ACC112 (cell line): ENCODE measurements at regions not wholly inside any gene's neighbourhood (a gene's known extent, or its start where the extent isn't known, plus 50 kb on each side); places are given as distances from the start of the nearest gene placed in this dataset.
"Not testable (repeated sequence)": the region's sequence is repeated elsewhere in the genome, so short reads cannot be mapped to it uniquely, and the experiment has no call there.

Experiments
- H2AFZ ChIP-seq: fragments of 200-600 bp; sonication (generic); one replicate; pipeline ENCODE4 v1.6.0; 2017; ENCODE audit warnings: antibody characterized with exemption, low read length; ENCODE audit not compliant: unreplicated experiment
- H3K27ac ChIP-seq: fragments of 200-600 bp; sonication (generic); 2 replicates; pipeline ENCODE4 v1.5.1; 2014; ENCODE audit warnings: low read depth, mild to moderate bottlenecking, antibody characterized with exemption, low read length, moderate library complexity
- H3K27me3 ChIP-seq: fragments of 200-600 bp; sonication (generic); 2 replicates; pipeline ENCODE4 v1.6.1; 2014; ENCODE audit warnings: mild to moderate bottlenecking, antibody characterized with exemption, low read length, moderate library complexity, mixed read lengths; ENCODE audit not compliant: insufficient read depth
- H3K36me3 ChIP-seq: fragments of 200-600 bp; sonication (generic); 2 replicates; pipeline ENCODE4 v1.6.1; 2016; ENCODE audit warnings: mild to moderate bottlenecking, antibody characterized with exemption, low read length, moderate library complexity, mixed read lengths; ENCODE audit not compliant: insufficient read depth
- H3K4me1 ChIP-seq: fragments of 200-600 bp; sonication (generic); one replicate; pipeline ENCODE4 v1.6.1; 2016; ENCODE audit warnings: low read length, mixed read lengths; ENCODE audit not compliant: insufficient read depth, unreplicated experiment, control insufficient read depth
- H3K4me3 ChIP-seq: fragments of 200-600 bp; sonication (generic); 2 replicates; pipeline ENCODE4 v1.5.1; 2014; ENCODE audit warnings: mild to moderate bottlenecking, low read depth, low read length
- H3K79me2 ChIP-seq: fragments of 200-600 bp; sonication (generic); one replicate; pipeline ENCODE4 v1.6.0; 2016; ENCODE audit warnings: low read length; ENCODE audit not compliant: control insufficient read depth, unreplicated experiment, insufficient read depth

DNA sequence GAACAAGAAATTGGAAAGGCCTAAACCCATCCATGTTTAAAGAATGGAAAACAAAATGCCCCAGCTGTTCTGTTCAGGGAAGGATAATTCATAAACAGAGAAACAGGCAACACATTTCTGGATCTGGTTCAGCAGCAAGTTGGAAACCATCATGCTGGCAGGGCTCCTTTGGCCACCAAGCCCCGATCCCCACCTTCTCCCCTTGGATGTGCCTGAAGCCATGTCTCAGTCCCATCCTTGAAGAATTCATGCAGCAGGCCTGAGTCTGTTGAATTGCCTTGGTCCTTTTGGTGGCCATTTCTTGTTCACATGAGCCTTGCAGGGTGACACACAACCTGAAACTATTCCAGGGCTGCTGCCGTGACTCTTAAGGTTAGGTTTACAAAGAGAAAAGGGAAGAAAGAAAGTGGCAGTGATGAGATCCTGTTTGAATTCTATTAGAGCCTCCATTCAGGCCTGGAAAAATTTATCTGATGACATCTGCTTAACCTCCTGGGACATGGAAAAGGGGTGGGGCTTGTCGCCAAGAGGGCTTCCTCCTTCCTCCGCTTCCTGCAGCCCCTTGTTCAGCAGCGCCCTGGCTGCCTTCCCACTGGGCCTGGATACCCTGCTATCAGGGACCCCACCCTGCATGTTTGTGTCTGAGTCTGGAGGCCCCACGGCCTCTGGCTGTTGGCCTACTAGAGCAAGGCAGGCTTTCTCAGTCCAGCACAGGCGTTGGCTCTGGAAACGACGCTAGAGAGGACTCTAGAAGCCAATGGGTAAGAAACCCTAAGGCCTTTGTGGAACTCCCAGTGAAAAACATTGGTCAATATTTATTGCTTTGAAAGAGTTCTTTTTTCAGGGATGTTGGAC, 341.9 kb downstream of the C12orf75 start:
- Histone ChIP-seq H3K79me2 (no peaks in the 10 kb centered on the region), H3K4me1 (no peaks in the 10 kb centered on the region), H2AFZ (no peak overlapping the region), H3K4me3 (no peak overlapping the region), H3K36me3 (no peaks in the 10 kb centered on the region), H3K27me3 (no peaks in the 10 kb centered on the region), H3K27ac (no peak overlapping the region)

DNA sequence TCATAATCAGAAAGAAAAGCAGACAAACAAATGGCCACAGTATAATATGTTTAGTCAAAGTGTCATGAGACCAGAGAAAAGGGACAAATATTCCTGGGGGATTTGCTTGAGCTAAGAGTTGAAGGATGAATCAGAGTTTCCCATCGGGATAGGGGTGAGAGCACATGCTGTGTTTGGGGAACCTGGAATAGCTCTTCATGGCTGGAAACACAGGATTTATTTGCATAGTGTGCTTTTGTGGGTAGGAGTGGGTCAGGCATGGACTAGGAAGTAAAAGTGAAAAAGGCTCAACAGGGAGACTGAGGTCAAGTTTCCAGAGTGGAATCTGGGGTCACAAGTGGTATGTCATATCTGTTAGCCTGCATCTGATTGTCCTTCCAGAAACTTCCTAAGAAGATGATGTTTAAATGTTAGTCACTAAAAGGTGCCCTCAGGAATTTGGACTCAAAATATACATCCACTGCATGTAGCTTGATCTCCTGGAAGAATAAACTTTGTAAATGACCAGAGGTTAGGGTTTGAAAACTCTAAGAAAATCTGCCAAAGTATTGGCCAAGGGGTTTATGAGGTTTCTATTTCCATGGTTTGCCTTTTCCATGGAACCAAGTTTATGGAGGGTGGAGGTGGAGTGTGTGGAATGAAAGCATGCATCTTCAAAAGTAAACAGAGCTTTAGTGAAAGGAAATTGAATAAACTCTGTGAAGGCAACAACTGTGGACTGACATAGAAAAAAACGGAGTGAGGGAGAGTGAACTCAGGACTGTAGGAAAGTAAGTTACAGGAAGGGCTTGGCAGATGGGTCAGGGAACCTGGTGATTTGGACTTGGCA, 344.6 kb downstream of the C12orf75 start:
- H3K27ac ChIP-seq, result no peak overlapping the region
- H3K4me1 ChIP-seq, result no peaks in the 10 kb centered on the region
- no peak overlapping the region for H2AFZ ChIP-seq
- H3K79me2 ChIP-seq, result no peaks in the 10 kb centered on the region
- H3K4me3 ChIP-seq, result no peak overlapping the region
- H3K36me3 ChIP-seq, result no peaks in the 10 kb centered on the region
- no peaks in the 10 kb centered on the region for H3K27me3 ChIP-seq

DNA sequence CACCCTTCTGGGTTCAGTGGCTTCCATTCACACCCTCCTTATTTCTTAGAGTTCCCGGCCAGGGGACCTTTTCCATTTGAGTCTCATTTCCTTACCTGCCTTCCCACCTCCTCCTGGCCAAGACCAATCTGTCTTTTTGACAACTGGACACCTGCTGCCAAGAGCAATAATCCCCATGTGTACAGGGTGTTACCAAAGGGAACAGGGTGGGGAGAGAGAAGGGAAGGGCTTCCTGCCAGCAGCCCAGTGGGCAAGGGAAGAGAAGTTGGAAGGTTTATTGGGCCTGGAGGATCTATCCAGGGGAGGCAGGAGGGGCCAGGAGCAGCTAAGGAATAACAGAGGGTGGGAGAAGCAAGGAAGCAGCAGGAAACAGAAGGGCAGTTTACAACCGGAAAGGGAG, 346.2 kb downstream of the C12orf75 start:
- Histone ChIP-seq H3K79me2 (no peaks in the 10 kb centered on the region), H2AFZ (no peak overlapping the region), H3K4me1 (no peaks in the 10 kb centered on the region), H3K27ac (no peak overlapping the region), H3K4me3 (no peak overlapping the region), H3K27me3 (no peaks in the 10 kb centered on the region), H3K36me3 (no peaks in the 10 kb centered on the region)

- Histone ChIP-seq H3K27me3 (no peaks in the 10 kb centered on the region), H3K4me1 (no peaks in the 10 kb centered on the region), H2AFZ (no peak overlapping the region), H3K36me3 (no peaks in the 10 kb centered on the region), H3K79me2 (no peaks in the 10 kb centered on the region), H3K4me3 (no peak overlapping the region), H3K27ac (no peak overlapping the region)
Observed at GRCh38 chr12:105677672-105678071, 347.2 kb downstream of the C12orf75 start.

DNA sequence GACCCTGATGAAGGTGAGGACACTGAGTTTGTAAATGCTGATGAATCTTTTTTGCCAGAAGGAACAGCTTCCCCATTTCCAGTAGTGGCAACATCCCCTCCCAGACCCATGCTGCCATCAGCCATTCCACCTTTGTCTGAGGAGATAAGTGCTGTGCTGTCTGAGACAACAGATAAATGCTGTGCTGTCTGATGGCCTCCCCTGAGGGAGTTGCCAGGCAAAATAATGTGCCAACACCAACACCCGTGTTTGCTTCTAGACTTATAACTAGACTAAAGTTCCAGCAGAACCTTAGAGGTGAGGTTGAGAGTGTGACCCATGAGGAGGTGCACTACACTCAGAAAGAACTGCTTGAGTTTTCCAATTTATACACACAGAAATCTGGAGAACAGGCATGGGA, 349.5 kb downstream of the C12orf75 start:
- H3K79me2 ChIP-seq, result no peaks in the 10 kb centered on the region
- no peaks in the 10 kb centered on the region for H3K4me1 ChIP-seq
- no peak overlapping the region for H2AFZ ChIP-seq
- no peak overlapping the region for H3K4me3 ChIP-seq
- no peaks in the 10 kb centered on the region for H3K27me3 ChIP-seq
- no peaks in the 10 kb centered on the region for H3K36me3 ChIP-seq
- H3K27ac ChIP-seq, result no peak overlapping the region

- H3K36me3 ChIP-seq, result no peaks in the 10 kb centered on the region
- no peak overlapping the region for H3K27ac ChIP-seq
- 0 out of 2 replicates have a peak, but pooled peaks cover 3% of the 10 kb centered on the region for H3K27me3 ChIP-seq
- H3K4me3 ChIP-seq, result no peak overlapping the region
- no peaks in the 10 kb centered on the region for H3K4me1 ChIP-seq
- H3K79me2 ChIP-seq, result no peaks in the 10 kb centered on the region
- H2AFZ ChIP-seq, result no peak overlapping the region
Observed at GRCh38 chr12:105681341-105681740, 350.9 kb downstream of the C12orf75 start.

GRCh38 chr12:105682821-105683220, 352.3 kb downstream of the C12orf75 start:
- H3K27me3 ChIP-seq, H3K4me3 ChIP-seq, H3K79me2 ChIP-seq, H3K36me3 ChIP-seq, H2AFZ ChIP-seq, H3K27ac ChIP-seq, H3K4me1 ChIP-seq: not testable (repeated sequence)

DNA sequence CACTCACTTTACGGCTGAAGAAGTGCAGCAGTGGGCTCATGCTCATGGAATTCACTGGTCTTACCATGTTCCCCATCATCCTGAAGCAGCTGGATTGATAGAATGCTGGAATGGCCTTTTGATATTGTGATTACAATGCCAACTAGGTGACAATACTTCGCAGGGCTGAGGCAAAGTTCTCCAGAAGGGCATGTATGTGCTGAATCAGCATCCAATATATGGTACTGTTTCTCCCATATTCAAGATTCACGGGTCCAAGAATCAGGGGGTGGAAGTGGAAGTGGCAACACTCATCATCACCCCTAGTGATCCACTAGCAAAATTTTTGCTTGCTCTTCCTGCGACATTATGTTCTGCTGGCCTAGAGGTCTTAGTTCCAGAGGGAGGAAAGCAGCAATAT, 353.3 kb downstream of the C12orf75 start:
- H3K4me1 ChIP-seq, H2AFZ ChIP-seq, H3K27ac ChIP-seq, H3K79me2 ChIP-seq, H3K27me3 ChIP-seq, H3K36me3 ChIP-seq, H3K4me3 ChIP-seq: not testable (repeated sequence)

DNA sequence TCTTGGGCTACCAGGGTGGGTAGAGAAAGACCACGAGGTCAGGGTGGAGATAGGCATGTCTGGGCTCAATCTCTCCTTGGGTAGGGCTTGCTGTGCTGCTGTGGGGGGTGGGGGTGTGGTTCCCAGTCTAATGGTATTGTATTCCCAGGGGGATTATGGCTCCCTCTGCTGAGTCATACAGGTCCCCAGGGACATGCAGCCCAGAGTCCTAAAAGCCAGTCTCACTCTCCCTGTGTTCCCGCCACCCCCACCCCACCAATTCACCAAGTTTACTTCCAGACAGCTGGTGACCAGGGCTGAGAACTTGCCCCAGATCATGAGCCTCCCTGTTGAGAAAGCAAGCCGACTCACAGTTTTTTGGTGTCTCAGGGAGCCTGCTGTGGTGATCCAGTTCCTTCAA, 367.6 kb downstream of the C12orf75 start:
- 0 out of 2 replicates have a peak, but pooled peaks cover 3% of the 10 kb centered on the region for H3K27me3 ChIP-seq
- H2AFZ ChIP-seq, result no peak overlapping the region
- H3K79me2 ChIP-seq, result no peaks in the 10 kb centered on the region
- H3K4me1 ChIP-seq, result no peaks in the 10 kb centered on the region
- no peak overlapping the region for H3K27ac ChIP-seq
- H3K36me3 ChIP-seq, result no peaks in the 10 kb centered on the region
- H3K4me3 ChIP-seq, result no peak overlapping the region

DNA sequence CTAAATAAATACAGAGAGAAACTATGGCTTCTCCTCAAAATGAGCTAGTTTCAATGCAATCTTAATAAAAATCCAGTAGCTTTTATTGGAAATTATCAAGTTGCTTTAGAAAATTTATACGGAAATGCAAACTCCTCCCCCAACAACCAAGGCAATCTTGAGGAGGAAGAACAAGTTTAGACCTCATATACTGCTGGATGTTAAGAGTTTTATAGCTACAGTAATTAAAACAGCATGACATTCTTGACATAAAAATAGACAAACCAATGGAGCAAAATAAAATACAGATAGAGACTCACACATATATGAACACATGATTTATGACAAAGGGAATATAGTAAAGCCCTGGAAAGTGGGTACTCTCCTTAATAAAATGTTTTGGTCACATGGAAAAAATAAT, 368.7 kb downstream of the C12orf75 start:
- Histone ChIP-seq H3K4me1 (no peaks in the 10 kb centered on the region), H3K27ac (no peak overlapping the region), H3K27me3 (peaks cover 4% of the 10 kb centered on the region), H3K36me3 (no peaks in the 10 kb centered on the region), H3K4me3 (no peak overlapping the region), H2AFZ (no peak overlapping the region), H3K79me2 (no peaks in the 10 kb centered on the region)

GRCh38 chr12:105704787-105705186, 374.3 kb downstream of the C12orf75 start:
- peaks cover 5% of the 10 kb centered on the region for H3K4me1 ChIP-seq
- H3K27me3 ChIP-seq, result peaks cover 9% of the 10 kb centered on the region
- H3K4me3 ChIP-seq, result no peak overlapping the region
- H3K79me2 ChIP-seq, result no peaks in the 10 kb centered on the region
- H3K27ac ChIP-seq, result no peak overlapping the region
- H2AFZ ChIP-seq, result no peak overlapping the region
- H3K36me3 ChIP-seq, result no peaks in the 10 kb centered on the region
